Liver (tissue), 8 donors: ENCODE measurements at regions not wholly inside any gene's neighbourhood (a gene's known extent, or its start where the extent isn't known, plus 50 kb on each side); places are given as distances from the start of the nearest gene placed in this dataset.

Experiments
- DNase-seq: peaks from one replicate; pipeline ENCODE4 v3.0.0-alpha.2; 2017; ENCODE audit warnings: low spot score
- H3K27ac ChIP-seq, 2 donors: one replicate each; pipeline ENCODE4 v1.7.0; 2013; ENCODE audit warnings: inconsistent platforms in 2 of 2, low read length in 2 of 2, control low read depth in 1 of 2, low read depth in 1 of 2, mild to moderate bottlenecking in 1 of 2
- H3K27me3 ChIP-seq, 4 donors: one replicate each; pipeline versions ENCODE4 v1.6.1 to v1.7.0; 2013; ENCODE audit warnings: low read length in 3 of 4, inconsistent platforms in 1 of 4, mild to moderate bottlenecking in 1 of 4, moderate library complexity in 1 of 4; ENCODE audit not compliant: control insufficient read depth in 4 of 4, insufficient read depth in 4 of 4
- H3K36me3 ChIP-seq, 4 donors: one replicate each; pipeline versions ENCODE4 v1.6.1 to v1.7.0; 2013; ENCODE audit warnings: low read length in 3 of 4, mild to moderate bottlenecking in 3 of 4, low read depth in 1 of 4, moderate library complexity in 1 of 4; ENCODE audit not compliant: control insufficient read depth in 4 of 4, insufficient read depth in 3 of 4
- H3K4me1 ChIP-seq, 4 donors: one replicate each; pipeline versions ENCODE4 v1.6.1 to v1.7.0; 2013; ENCODE audit warnings: low read length in 3 of 4, mild to moderate bottlenecking in 3 of 4, moderate library complexity in 1 of 4; ENCODE audit not compliant: control insufficient read depth in 4 of 4, insufficient read depth in 4 of 4
- H3K4me3 ChIP-seq, 3 donors: one replicate each; pipeline versions ENCODE4 v1.6.1 to v1.7.0; 2013; ENCODE audit warnings: low read length in 3 of 3, control low read depth in 1 of 3, low read depth in 1 of 3, mild to moderate bottlenecking in 1 of 3
- H3K9ac ChIP-seq, 2 donors: one replicate each; pipeline ENCODE4 v1.7.0; 2013; ENCODE audit warnings: low read length in 2 of 2, mild to moderate bottlenecking in 2 of 2, moderate library complexity in 2 of 2, control low read depth in 1 of 2, low read depth in 1 of 2
- H3K9me3 ChIP-seq, 4 donors: one replicate each; pipeline versions ENCODE4 v1.6.1 to v1.7.0; 2013; ENCODE audit warnings: low read length in 3 of 4; ENCODE audit not compliant: control insufficient read depth in 4 of 4
- ATF3 ChIP-seq: IDR thresholded peaks from 2 replicates; pipeline ENCODE4 v1.6.1; 2016; ENCODE audit warnings: antibody characterized with exemption
- CTCF ChIP-seq: fragments of 150-350 bp; IDR thresholded peaks from 2 replicates; pipeline ENCODE4 v1.5.1; 2017; ENCODE audit warnings: improper control_type of control experiment, low read depth, low read length; ENCODE audit not compliant: missing input control
- EGR1 ChIP-seq, 2 donors: IDR thresholded peaks; 2 replicates each; pipeline ENCODE4 v1.6.1; 2016 to 2018; ENCODE audit warnings: antibody characterized with exemption in 2 of 2, low read depth in 2 of 2
- FOXA1 ChIP-seq: IDR thresholded peaks from 2 replicates; pipeline ENCODE4 v1.6.1; 2016; ENCODE audit warnings: antibody characterized with exemption
- FOXA2 ChIP-seq: IDR thresholded peaks from 2 replicates; pipeline ENCODE4 v1.6.1; 2016; ENCODE audit warnings: antibody characterized with exemption
- GABPA ChIP-seq, 2 donors: IDR thresholded peaks in 1 of 2; conservative IDR thresholded peaks in 1 of 2; 2 replicates each; pipeline ENCODE4 v1.6.1; 2016; ENCODE audit warnings: antibody characterized with exemption in 2 of 2, mild to moderate bottlenecking in 1 of 2, moderate library complexity in 1 of 2
- HNF4A ChIP-seq, 2 donors: conservative IDR thresholded peaks; 2 replicates each; pipeline ENCODE4 v1.6.1; 2016; ENCODE audit warnings: antibody characterized with exemption in 2 of 2, mild to moderate bottlenecking in 2 of 2
- HNF4G ChIP-seq: IDR thresholded peaks from 2 replicates; pipeline ENCODE4 v1.6.1; 2016; ENCODE audit warnings: antibody characterized with exemption
- JUND ChIP-seq, 2 donors: IDR thresholded peaks; 2 replicates each; pipeline ENCODE4 v1.6.1; 2016; ENCODE audit warnings: antibody characterized with exemption in 2 of 2
- MAX ChIP-seq: IDR thresholded peaks from 2 replicates; pipeline ENCODE4 v1.6.1; 2016; ENCODE audit warnings: antibody characterized with exemption
- NR2F2 ChIP-seq: IDR thresholded peaks from 2 replicates; pipeline ENCODE4 v1.6.1; 2016; ENCODE audit warnings: antibody characterized with exemption
- RAD21 ChIP-seq, 2 donors: IDR thresholded peaks; 2 replicates each; pipeline ENCODE4 v1.6.1; 2016; ENCODE audit warnings: antibody characterized with exemption in 2 of 2, mild to moderate bottlenecking in 2 of 2
- REST ChIP-seq: IDR thresholded peaks from 2 replicates; pipeline ENCODE4 v1.6.1; 2016; ENCODE audit warnings: antibody characterized with exemption, mild to moderate bottlenecking
- RXRA ChIP-seq, 2 donors: IDR thresholded peaks; 2 replicates each; pipeline ENCODE4 v1.6.1; 2017 to 2018; ENCODE audit warnings: antibody characterized with exemption in 2 of 2, mild to moderate bottlenecking in 1 of 2
- SP1 ChIP-seq: IDR thresholded peaks from 2 replicates; pipeline ENCODE4 v1.6.1; 2018; ENCODE audit warnings: antibody characterized with exemption, mild to moderate bottlenecking
- TAF1 ChIP-seq: conservative IDR thresholded peaks from 2 replicates; pipeline ENCODE4 v1.6.1; 2016; ENCODE audit warnings: antibody characterized with exemption, mild to moderate bottlenecking
- YY1 ChIP-seq: IDR thresholded peaks from 2 replicates; pipeline ENCODE4 v1.6.1; 2016; ENCODE audit warnings: antibody characterized with exemption, mild to moderate bottlenecking
- ZBTB33 ChIP-seq: IDR thresholded peaks from 2 replicates; pipeline ENCODE4 v1.6.1; 2016; ENCODE audit warnings: antibody characterized with exemption
- WGBS: extraction: QIAGEN DNeasy Blood & Tissue Kit; methylation state at CpG from one replicate; pipeline ENCODE4 v1.1.7; 2013; 5-methylcytosine and 5-hydroxymethylcytosine counted together
- donor health status: healthy.
- donor health status: healthy.
- donor health status: healthy.
- donor health status: healthy.
- donor health status: healthy.

- no peaks in the 10 kb centered on the region for H3K4me1 ChIP-seq
- DNase-seq, result no peak
- TF ChIP-seq HNF4A (conservative IDR thresholded peaks at IDR 0.05) (no peak), EGR1 (IDR thresholded peaks at IDR 0.05; ENCODE audit: low read depth in 2 of 2) (no peak), ATF3 (no peak), FOXA1 (no peak), YY1 (no peak), SP1 (no peak), RXRA (IDR thresholded peaks at IDR 0.05) (no peak), FOXA2 (no peak), TAF1 (no peak), RAD21 (IDR thresholded peaks at IDR 0.05) (no peak), ZBTB33 (no peak), REST (no peak), NR2F2 (no peak), GABPA (IDR thresholded peaks at IDR 0.05 in 1 of 2, conservative IDR thresholded peaks at IDR 0.05 in 1 of 2) (no peak), JUND (IDR thresholded peaks at IDR 0.05) (no peak), HNF4G (no peak), CTCF (no peak), MAX (no peak)
- no peaks in the 10 kb centered on the region for H3K9me3 ChIP-seq
- H3K9ac ChIP-seq, result no peak overlapping the region
- no peak overlapping the region for H3K27ac ChIP-seq
- peaks cover 0 to 5% (median 0%) of the 10 kb centered on the region in 4 donors for H3K27me3 ChIP-seq
- no peak overlapping the region for H3K4me3 ChIP-seq
- 56% methylated on average over 1 of the region's 1 CpG for WGBS
- H3K36me3 ChIP-seq, result no peaks in the 10 kb centered on the region
These were observed 369.2 kb upstream of the CNR1 start for GRCh38 chr6:88535306-88535705.
